ENCODE measurements at regions not wholly inside any gene's neighbourhood (a gene's known extent, or its start where the extent isn't known, plus 50 kb on each side); places are given as distances from the start of the nearest gene placed in this dataset.

DNA sequence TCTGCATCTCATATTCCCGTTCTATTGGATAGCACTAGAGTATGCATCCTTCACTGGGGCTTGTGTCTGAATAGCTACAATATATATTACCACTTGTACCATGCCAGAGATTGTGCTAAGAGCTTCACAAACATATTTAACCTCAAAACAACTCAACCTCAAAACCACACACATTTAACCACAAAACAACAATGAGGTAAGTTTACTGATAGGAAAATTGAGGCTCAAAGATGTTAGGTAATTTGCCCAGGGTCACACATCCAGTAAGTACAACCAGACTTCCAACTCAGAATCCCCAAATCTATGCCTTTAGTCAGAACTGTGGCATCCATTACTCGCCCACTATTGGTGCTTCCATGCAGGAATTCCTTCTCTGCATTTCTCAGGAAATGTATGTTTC is 220.0 kb downstream of the FAM43A start:
- CTCF ChIA-PET, result interaction anchor here (1.1 to 2.2 kb wide), 4 partner anchors 14 to 234 kb away, joined by 3 to 18 read pairs (median 4); no protein-coding TSS in a partner anchor
- Mint-ChIP-seq H3K36me3 (ENCODE audit: insufficient read depth, unreplicated experiment) (no peaks in the 10 kb centered on the region), H3K4me1 (ENCODE audit: low read depth, unreplicated experiment) (peaks cover 19% of the 10 kb centered on the region), H3K27ac (ENCODE audit: unreplicated experiment) (peak overlapping the region; percentile 53), H3K4me3 (ENCODE audit: low read depth, unreplicated experiment) (no peak overlapping the region), H3K27me3 (ENCODE audit: unreplicated experiment) (peaks cover 36% of the 10 kb centered on the region), H3K9me3 (ENCODE audit: low read depth, unreplicated experiment) (peaks cover 4% of the 10 kb centered on the region)
- no TSS peak for BruUV-seq (replicated peaks)
- no peak for DNase-seq
- intact Hi-C loops (cut with micrococcal nuclease; ENCODE audit: unreplicated experiment), result no loop called here
- TF ChIP-seq, protein P1, sequence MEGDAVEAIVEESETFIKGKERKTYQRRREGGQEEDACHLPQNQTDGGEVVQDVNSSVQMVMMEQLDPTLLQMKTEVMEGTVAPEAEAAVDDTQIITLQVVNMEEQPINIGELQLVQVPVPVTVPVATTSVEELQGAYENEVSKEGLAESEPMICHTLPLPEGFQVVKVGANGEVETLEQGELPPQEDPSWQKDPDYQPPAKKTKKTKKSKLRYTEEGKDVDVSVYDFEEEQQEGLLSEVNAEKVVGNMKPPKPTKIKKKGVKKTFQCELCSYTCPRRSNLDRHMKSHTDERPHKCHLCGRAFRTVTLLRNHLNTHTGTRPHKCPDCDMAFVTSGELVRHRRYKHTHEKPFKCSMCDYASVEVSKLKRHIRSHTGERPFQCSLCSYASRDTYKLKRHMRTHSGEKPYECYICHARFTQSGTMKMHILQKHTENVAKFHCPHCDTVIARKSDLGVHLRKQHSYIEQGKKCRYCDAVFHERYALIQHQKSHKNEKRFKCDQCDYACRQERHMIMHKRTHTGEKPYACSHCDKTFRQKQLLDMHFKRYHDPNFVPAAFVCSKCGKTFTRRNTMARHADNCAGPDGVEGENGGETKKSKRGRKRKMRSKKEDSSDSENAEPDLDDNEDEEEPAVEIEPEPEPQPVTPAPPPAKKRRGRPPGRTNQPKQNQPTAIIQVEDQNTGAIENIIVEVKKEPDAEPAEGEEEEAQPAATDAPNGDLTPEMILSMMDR (IDR thresholded peaks at IDR 0.05; ENCODE audit: unreplicated experiment), result no peak

DNA sequence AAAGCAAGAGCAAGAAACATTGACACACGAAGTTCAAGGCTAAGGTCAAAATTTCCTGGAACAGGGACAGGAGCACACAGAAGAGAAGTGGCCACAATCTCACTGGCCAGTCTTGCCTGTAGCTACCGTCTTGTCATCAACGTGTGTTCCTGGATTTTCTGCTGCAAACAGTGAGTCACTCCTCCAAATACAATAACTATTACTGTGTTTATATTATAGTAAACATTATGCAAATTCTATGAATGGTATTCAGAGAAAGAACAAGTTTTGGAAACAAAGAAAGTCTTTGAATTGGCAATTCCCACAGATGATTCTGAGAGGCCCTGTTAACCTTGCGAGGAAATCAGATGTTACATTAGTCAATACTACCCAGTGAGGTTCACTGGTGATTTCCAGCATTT is 220.5 kb downstream of the FAM43A start:
- H3K27ac Mint-ChIP-seq (ENCODE audit: unreplicated experiment), result peak overlapping the region; percentile 53
- H3K4me1 Mint-ChIP-seq (ENCODE audit: low read depth, unreplicated experiment), result peaks cover 19% of the 10 kb centered on the region
- H3K36me3 Mint-ChIP-seq (ENCODE audit: insufficient read depth, unreplicated experiment), result no peaks in the 10 kb centered on the region
- H3K9me3 Mint-ChIP-seq (ENCODE audit: low read depth, unreplicated experiment), result peaks cover 4% of the 10 kb centered on the region
- peaks cover 36% of the 10 kb centered on the region for H3K27me3 Mint-ChIP-seq (ENCODE audit: unreplicated experiment)
- DNase-seq, result peak; percentile 75
- no TSS peak for BruUV-seq (replicated peaks)
- TF ChIP-seq, protein P1 (IDR thresholded peaks at IDR 0.05; ENCODE audit: unreplicated experiment), result no peak
- intact Hi-C loops (cut with micrococcal nuclease; ENCODE audit: unreplicated experiment), result no loop called here
- CTCF ChIA-PET, result interaction anchor here (0.6 to 2.2 kb wide), 6 partner anchors 15 to 249 kb away, joined by 3 to 18 read pairs (median 4); no protein-coding TSS in a partner anchor
- no peak overlapping the region for H3K4me3 Mint-ChIP-seq (ENCODE audit: low read depth, unreplicated experiment)

DNA sequence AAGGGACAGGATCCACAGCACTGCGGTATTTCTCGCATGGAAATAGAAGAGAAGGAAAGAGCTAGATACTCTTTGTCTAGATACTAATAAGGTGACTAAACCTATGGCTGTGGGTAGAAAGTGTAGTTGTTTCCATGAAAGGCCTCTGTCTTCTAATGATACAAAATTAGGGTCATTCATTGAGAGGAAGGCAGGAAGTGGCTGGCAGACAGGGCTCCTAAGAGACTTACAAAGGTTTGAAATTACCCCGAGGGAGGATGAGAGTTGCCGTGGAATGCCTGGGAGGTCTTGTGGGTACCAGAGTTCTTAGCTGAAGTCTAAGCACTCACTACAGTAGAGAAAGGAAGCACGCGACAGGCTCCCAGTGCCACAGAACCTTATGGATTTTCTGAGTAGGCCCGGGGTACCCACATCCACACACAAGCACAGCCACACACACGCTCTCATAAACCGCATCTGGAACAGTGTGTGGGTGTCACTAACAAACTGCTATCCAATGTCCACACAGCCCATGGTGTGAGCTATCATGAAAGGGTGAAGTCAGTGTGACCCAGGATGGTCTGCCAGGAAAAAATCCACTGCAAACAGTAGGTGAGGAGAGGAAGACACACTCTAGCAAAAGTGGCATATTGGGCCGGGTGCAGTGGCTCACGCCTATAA is 221.4 kb downstream of the FAM43A start:
- Mint-ChIP-seq H3K27ac (ENCODE audit: unreplicated experiment) (peak overlapping the region; percentile 46), H3K4me1 (ENCODE audit: low read depth, unreplicated experiment) (peaks cover 19% of the 10 kb centered on the region), H3K4me3 (ENCODE audit: low read depth, unreplicated experiment) (no peak overlapping the region), H3K36me3 (ENCODE audit: insufficient read depth, unreplicated experiment) (no peaks in the 10 kb centered on the region), H3K9me3 (ENCODE audit: low read depth, unreplicated experiment) (peaks cover 4% of the 10 kb centered on the region), H3K27me3 (ENCODE audit: unreplicated experiment) (peaks cover 36% of the 10 kb centered on the region)
- no peak for DNase-seq
- TF ChIP-seq, protein P1 (IDR thresholded peaks at IDR 0.05; ENCODE audit: unreplicated experiment), result no peak
- intact Hi-C loops (cut with micrococcal nuclease; ENCODE audit: unreplicated experiment), result no loop called here
- BruUV-seq (replicated peaks), result no TSS peak
- CTCF ChIA-PET, result interaction anchor here (0.6 to 2.2 kb wide), 4 partner anchors 16 to 235 kb away, joined by 3 to 18 read pairs (median 4); partner anchors contain the start of gene LSG1

DNA sequence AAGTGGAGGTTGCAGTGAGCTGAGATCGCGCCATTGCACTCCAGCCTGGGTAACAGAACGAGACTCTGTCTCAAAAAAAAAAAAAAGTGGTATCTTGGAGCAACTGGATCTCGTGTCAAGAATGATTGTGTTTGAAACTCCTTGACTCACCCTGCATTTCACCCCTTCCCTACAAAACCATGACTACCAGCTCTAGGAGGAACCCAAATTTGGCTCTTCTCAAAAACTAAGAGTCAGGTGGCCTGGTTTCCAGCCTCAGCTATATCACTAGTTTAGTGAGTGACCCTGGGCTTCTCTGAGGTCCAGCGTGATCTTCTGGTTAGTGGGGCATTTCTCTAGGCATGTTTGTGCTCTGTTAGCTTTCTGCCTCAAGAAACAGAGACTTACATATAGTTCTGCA is 222.1 kb downstream of the FAM43A start:
- peaks cover 36% of the 10 kb centered on the region for H3K27me3 Mint-ChIP-seq (ENCODE audit: unreplicated experiment)
- no peak overlapping the region for H3K27ac Mint-ChIP-seq (ENCODE audit: unreplicated experiment)
- peaks cover 19% of the 10 kb centered on the region for H3K4me1 Mint-ChIP-seq (ENCODE audit: low read depth, unreplicated experiment)
- DNase-seq, result no peak
- no TSS peak for BruUV-seq (replicated peaks)
- peaks cover 4% of the 10 kb centered on the region for H3K9me3 Mint-ChIP-seq (ENCODE audit: low read depth, unreplicated experiment)
- CTCF ChIA-PET, result no interaction called here
- no peak overlapping the region for H3K4me3 Mint-ChIP-seq (ENCODE audit: low read depth, unreplicated experiment)
- intact Hi-C loops (cut with micrococcal nuclease; ENCODE audit: unreplicated experiment), result no loop called here
- no peaks in the 10 kb centered on the region for H3K36me3 Mint-ChIP-seq (ENCODE audit: insufficient read depth, unreplicated experiment)
- TF ChIP-seq, protein P1 (IDR thresholded peaks at IDR 0.05; ENCODE audit: unreplicated experiment), result no peak
